ENCODE measurements at regions not wholly inside any gene's neighbourhood (a gene's known extent, or its start where the extent isn't known, plus 50 kb on each side); places are given as distances from the start of the nearest gene placed in this dataset.
"Not testable (repeated sequence)": the region's sequence is repeated elsewhere in the genome, so short reads cannot be mapped to it uniquely, and the experiment has no call there.

- no peaks in the 10 kb centered on the region for H3K9me3 ChIP-seq (ENCODE audit: control extremely low read depth in 1 of 3, control insufficient read depth in 2 of 3, insufficient read depth in 1 of 3, low read length in 2 of 3)
- no peak overlapping the region for H3K4me3 Mint-ChIP-seq
- TF ChIP-seq EZH2 (IDR thresholded peaks at IDR 0.05; ENCODE audit: borderline replicate concordance, insufficient read depth, low read depth, low read length, poor library complexity, severe bottlenecking) (no peak), CTCF (IDR thresholded peaks at IDR 0.05) (no peak)
- no peaks in the 10 kb centered on the region for H3K4me1 ChIP-seq (ENCODE audit: control insufficient read depth in 2 of 2, insufficient read depth in 2 of 2, low read length in 2 of 2)
- no peaks in the 10 kb centered on the region for H4K20me1 ChIP-seq (ENCODE audit: control insufficient read depth, insufficient read depth, low read length, poor library complexity, severe bottlenecking)
- no peak overlapping the region for H3K9ac ChIP-seq (ENCODE audit: low read length)
- H3K27ac Mint-ChIP-seq: no peak overlapping the region
- intact Hi-C loops (cut with micrococcal nuclease): no loop called here
- DNase-seq (no peak), ATAC-seq (ENCODE audit: low read depth) (no peak)
- H3K4me1 Mint-ChIP-seq: no peaks in the 10 kb centered on the region
- no peak overlapping the region for H2AFZ ChIP-seq (ENCODE audit: insufficient read depth, low read depth, low read length, poor library complexity, severe bottlenecking)
- H3K36me3 ChIP-seq (replicated peaks in 1 of 2; ENCODE audit: control extremely low read depth in 1 of 2, control insufficient read depth in 1 of 2, extremely low read depth in 1 of 2, insufficient read depth in 2 of 2, low read length in 1 of 2): no peaks in the 10 kb centered on the region
- ChIA-PET POLR2A (no interaction called here), CTCF (no interaction called here)
- H3K9me3 Mint-ChIP-seq (ENCODE audit: insufficient read depth): no peaks in the 10 kb centered on the region
- no peak overlapping the region for H3K4me2 ChIP-seq (replicated peaks; ENCODE audit: low read depth, low read length, poor library complexity, severe bottlenecking)
- no peak overlapping the region for H3K27ac ChIP-seq (ENCODE audit: low read length in 2 of 2)
- no peak overlapping the region for H3K4me3 ChIP-seq (ENCODE audit: control extremely low read depth in 1 of 5, extremely low read depth in 1 of 5, insufficient read depth in 1 of 5, low read depth in 2 of 5, low read length in 4 of 5)
- H3K27me3 ChIP-seq (replicated peaks in 1 of 4; ENCODE audit: control extremely low read depth in 1 of 4, control insufficient read depth in 3 of 4, insufficient read depth in 4 of 4, low read length in 3 of 4): peaks cover 0 to 2% (median 0%) of the 10 kb centered on the region in 4 experiments
- 83% methylated on average over 2 of the region's 4 CpGs for WGBS (ENCODE audit: insufficient coverage)
- H3K79me2 ChIP-seq (ENCODE audit: control insufficient read depth, insufficient read depth, low read length): no peaks in the 10 kb centered on the region
- no peaks in the 10 kb centered on the region for H3K27me3 Mint-ChIP-seq
These were observed 62.7 kb upstream of the ABLIM1 start for GRCh38 chr10:114720685-114721278.

GRCh38 chr10:114722136-114722535 lies 64.1 kb upstream of the ABLIM1 start:
- H3K27me3 ChIP-seq (replicated peaks in 1 of 4; ENCODE audit: control extremely low read depth in 1 of 4, control insufficient read depth in 3 of 4, insufficient read depth in 4 of 4, low read length in 3 of 4); H3K36me3 ChIP-seq (replicated peaks in 1 of 2; ENCODE audit: control extremely low read depth in 1 of 2, control insufficient read depth in 1 of 2, extremely low read depth in 1 of 2, insufficient read depth in 2 of 2, low read length in 1 of 2); H3K79me2 ChIP-seq (ENCODE audit: control insufficient read depth, insufficient read depth, low read length); H3K9me3 Mint-ChIP-seq (ENCODE audit: insufficient read depth); H3K27ac ChIP-seq (ENCODE audit: low read length in 2 of 2); H4K20me1 ChIP-seq (ENCODE audit: control insufficient read depth, insufficient read depth, low read length, poor library complexity, severe bottlenecking); H2AFZ ChIP-seq (ENCODE audit: insufficient read depth, low read depth, low read length, poor library complexity, severe bottlenecking); H3K4me1 ChIP-seq (ENCODE audit: control insufficient read depth in 2 of 2, insufficient read depth in 2 of 2, low read length in 2 of 2); H3K9ac ChIP-seq (ENCODE audit: low read length); POLR2A ChIA-PET; H3K4me3 Mint-ChIP-seq; CTCF ChIA-PET; H3K27me3 Mint-ChIP-seq; H3K4me3 ChIP-seq (ENCODE audit: control extremely low read depth in 1 of 5, extremely low read depth in 1 of 5, insufficient read depth in 1 of 5, low read depth in 2 of 5, low read length in 4 of 5); H3K27ac Mint-ChIP-seq; intact Hi-C loops (cut with micrococcal nuclease); H3K4me2 ChIP-seq (replicated peaks; ENCODE audit: low read depth, low read length, poor library complexity, severe bottlenecking); H3K4me1 Mint-ChIP-seq; DNase-seq; H3K9me3 ChIP-seq (ENCODE audit: control extremely low read depth in 1 of 3, control insufficient read depth in 2 of 3, insufficient read depth in 1 of 3, low read length in 2 of 3); ATAC-seq (ENCODE audit: low read depth): not testable (repeated sequence)
- WGBS (ENCODE audit: insufficient coverage): no CpG with 5 or more reads among the region's 3 CpGs
